K562 (cell line): ENCODE measurements at regions not wholly inside any gene's neighbourhood (a gene's known extent, or its start where the extent isn't known, plus 50 kb on each side); places are given as distances from the start of the nearest gene placed in this dataset.

Experiments used
- ARID2 ChIP-seq: fragments of 450-650 bp; IDR thresholded peaks from 2 replicates; pipeline ENCODE4 v1.6.1; 2017; ENCODE audit warnings: antibody characterized with exemption, mild to moderate bottlenecking
- CREB1 ChIP-seq, 2 experiments: sonication (generic) in 1 of 2; formaldehyde crosslinking in 1 of 2; IDR thresholded peaks; 2 replicates each; pipeline versions ENCODE4 v1.6.1 to v1.8.0; 2012 to 2022; ENCODE audit warnings: inconsistent platforms in 1 of 2, mild to moderate bottlenecking in 1 of 2, missing genetic modification reagents in 1 of 2, moderate library complexity in 1 of 2
- KDM5B ChIP-seq: fragments of 200-600 bp; sonication (generic); IDR thresholded peaks from 2 replicates; pipeline ENCODE4 v1.6.1; 2012; ENCODE audit warnings: low read depth, mild to moderate bottlenecking, moderate library complexity, low read length, control low read depth, inconsistent platforms; ENCODE audit not compliant: insufficient replicate concordance
- KLF10 ChIP-seq: fragments of 250-450 bp; sonication (Bioruptor Pico); IDR thresholded peaks from 2 replicates; pipeline ENCODE4 v1.6.1; 2021; ENCODE audit warnings: matching md5 sums
- NCOA1 ChIP-seq: fragments of 450-650 bp; IDR thresholded peaks from 2 replicates; pipeline ENCODE4 v1.6.1; 2016; ENCODE audit warnings: low read depth
- ZBTB1 ChIP-seq: sonication (generic); formaldehyde crosslinking; IDR thresholded peaks from 2 replicates; pipeline ENCODE4 v1.8.1; 2023; ENCODE audit warnings: missing genetic modification reagents, low read depth, mild to moderate bottlenecking, borderline replicate concordance
- ZBTB8A ChIP-seq: fragments of 450-650 bp; IDR thresholded peaks from 2 replicates; pipeline ENCODE4 v1.6.1; 2018; ENCODE audit warnings: mild to moderate bottlenecking, moderate library complexity; ENCODE audit not compliant: partially characterized antibody
- ZMIZ1 ChIP-seq, 2 experiments: fragments of 150-350 bp in 1 of 2; IDR thresholded peaks; 2 replicates each; pipeline ENCODE4 v1.6.1; 2012 to 2016; ENCODE audit warnings: low read depth in 2 of 2, low read length in 2 of 2, mild to moderate bottlenecking in 1 of 2, moderate library complexity in 1 of 2
- ZNF121 ChIP-seq: sonication (generic); formaldehyde crosslinking; conservative IDR thresholded peaks from 2 replicates; pipeline ENCODE4 v1.8.0; 2022; ENCODE audit warnings: missing genetic modification reagents
- ZNF224 ChIP-seq: sonication (generic); formaldehyde crosslinking; IDR thresholded peaks from 2 replicates; pipeline ENCODE4 v1.8.0; 2022; ENCODE audit warnings: mild to moderate bottlenecking, missing genetic modification reagents
- ZNF282 ChIP-seq: sonication (generic); formaldehyde crosslinking; IDR thresholded peaks from 2 replicates; pipeline ENCODE4 v1.8.1; 2023; ENCODE audit warnings: missing genetic modification reagents

- TF ChIP-seq ZNF282 (CRISPR knock-in tag) = no peak
- TF ChIP-seq KDM5B = no peak
- no peak for TF ChIP-seq ZMIZ1 (IDR thresholded peaks at IDR 0.05; ENCODE audit: low read depth in 2 of 2, low read length in 2 of 2)
- TF ChIP-seq CREB1 (IDR thresholded peaks at IDR 0.05) = no peak
- no peak for TF ChIP-seq CREB1 (CRISPR knock-in tag; IDR thresholded peaks at IDR 0.05)
- no peak for TF ChIP-seq ZNF224 (CRISPR knock-in tag)
- no peak for TF ChIP-seq ZNF121 (CRISPR knock-in tag)
- no peak for TF ChIP-seq ZBTB1 (CRISPR knock-in tag)
- no peak for TF ChIP-seq ZBTB8A
- no peak for TF ChIP-seq ARID2
- no peak for TF ChIP-seq NCOA1
- TF ChIP-seq KLF10 (CRISPR knock-in tag) = no peak
These were observed 92.8 kb upstream of the MAP4K3 start (continued) for GRCh38 chr2:39529836-39530235.
